Breast epithelium (tissue), 3 donors: ENCODE measurements at regions not wholly inside any gene's neighbourhood (a gene's known extent, or its start where the extent isn't known, plus 50 kb on each side); places are given as distances from the start of the nearest gene placed in this dataset.

Experiments
- POLR2A ChIP-seq: fragments of 450-650 bp; IDR thresholded peaks from one replicate; pipeline ENCODE4 v1.6.1; 2016; ENCODE audit warnings: antibody characterized with exemption, mild to moderate bottlenecking, moderate library complexity
- TF ChIP-seq, protein P1 (sequence below), 3 donors: fragments of 450-650 bp; IDR thresholded peaks; one replicate each; pipeline ENCODE4 v1.5.1; 2016 to 2017; ENCODE audit warnings: antibody characterized with exemption in 3 of 3, mild to moderate bottlenecking in 3 of 3, moderate library complexity in 3 of 3

DNA sequence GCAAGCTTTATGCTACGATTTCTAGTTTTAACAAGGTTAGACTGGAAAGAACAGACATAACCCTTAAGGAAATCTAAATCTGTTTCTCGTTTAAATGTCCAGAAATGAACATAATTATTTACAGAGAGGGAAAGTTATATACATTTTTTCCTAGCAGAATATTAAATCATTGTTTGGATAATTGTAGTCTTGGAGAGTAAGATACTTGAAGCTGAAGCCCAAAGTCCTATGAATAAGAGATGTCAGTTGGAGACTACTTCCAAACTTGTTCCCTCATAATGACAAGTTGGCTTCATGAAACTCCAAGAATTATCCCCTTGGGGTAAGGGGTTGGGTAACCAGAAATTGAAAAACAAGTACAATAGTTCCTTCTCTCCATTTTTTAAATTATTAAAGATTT lies 911.1 kb upstream of the MAN1A1 start:
- no peak for TF ChIP-seq POLR2A
- TF ChIP-seq, protein P1, sequence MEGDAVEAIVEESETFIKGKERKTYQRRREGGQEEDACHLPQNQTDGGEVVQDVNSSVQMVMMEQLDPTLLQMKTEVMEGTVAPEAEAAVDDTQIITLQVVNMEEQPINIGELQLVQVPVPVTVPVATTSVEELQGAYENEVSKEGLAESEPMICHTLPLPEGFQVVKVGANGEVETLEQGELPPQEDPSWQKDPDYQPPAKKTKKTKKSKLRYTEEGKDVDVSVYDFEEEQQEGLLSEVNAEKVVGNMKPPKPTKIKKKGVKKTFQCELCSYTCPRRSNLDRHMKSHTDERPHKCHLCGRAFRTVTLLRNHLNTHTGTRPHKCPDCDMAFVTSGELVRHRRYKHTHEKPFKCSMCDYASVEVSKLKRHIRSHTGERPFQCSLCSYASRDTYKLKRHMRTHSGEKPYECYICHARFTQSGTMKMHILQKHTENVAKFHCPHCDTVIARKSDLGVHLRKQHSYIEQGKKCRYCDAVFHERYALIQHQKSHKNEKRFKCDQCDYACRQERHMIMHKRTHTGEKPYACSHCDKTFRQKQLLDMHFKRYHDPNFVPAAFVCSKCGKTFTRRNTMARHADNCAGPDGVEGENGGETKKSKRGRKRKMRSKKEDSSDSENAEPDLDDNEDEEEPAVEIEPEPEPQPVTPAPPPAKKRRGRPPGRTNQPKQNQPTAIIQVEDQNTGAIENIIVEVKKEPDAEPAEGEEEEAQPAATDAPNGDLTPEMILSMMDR (IDR thresholded peaks at IDR 0.05) = no peak
